ENCODE measurements at regions not wholly inside any gene's neighbourhood (a gene's known extent, or its start where the extent isn't known, plus 50 kb on each side); places are given as distances from the start of the nearest gene placed in this dataset.

DNA sequence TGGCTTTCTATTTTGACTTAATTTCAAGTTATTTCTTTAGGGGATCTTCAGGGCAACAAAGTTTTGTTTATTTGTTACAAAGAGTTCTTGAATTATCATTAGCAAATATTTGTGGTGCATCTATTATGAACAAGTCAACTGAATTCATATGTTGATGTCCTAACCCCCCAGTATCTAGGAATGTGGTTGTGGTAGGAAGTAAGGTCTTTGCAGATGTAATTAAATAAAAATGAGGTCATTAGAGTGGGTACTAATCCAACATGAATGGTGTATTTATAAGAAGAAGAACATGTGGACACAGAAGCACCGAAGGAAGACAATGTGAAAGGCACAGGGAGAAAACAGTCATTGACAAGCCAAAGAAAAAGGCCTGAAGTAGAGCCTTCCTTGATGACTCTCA lies 474.0 kb upstream of the DAB2 start:
- ChIA-PET POLR2A (no interaction called here), CTCF (no interaction called here)
- Histone ChIP-seq H3K36me3 (ENCODE audit: control insufficient read depth in 4 of 4, insufficient read depth in 4 of 4, low read length in 3 of 4) (no peaks in the 10 kb centered on the region), H3K4me3 (ENCODE audit: control insufficient read depth in 1 of 7, extremely low read depth in 1 of 7, insufficient read depth in 4 of 7, low read depth in 2 of 7, low read length in 6 of 7) (no peak overlapping the region), H3K27me3 (replicated peaks in 2 of 5; ENCODE audit: control insufficient read depth in 4 of 5, insufficient read depth in 5 of 5, low read length in 4 of 5) (no peaks in the 10 kb centered on the region), H3K4me1 (ENCODE audit: control extremely low read depth in 1 of 4, control insufficient read depth in 4 of 4, insufficient read depth in 4 of 4, low read length in 3 of 4) (no peaks in the 10 kb centered on the region), H3K9me3 (ENCODE audit: control extremely low read depth in 1 of 5, control insufficient read depth in 4 of 5, insufficient read depth in 2 of 5, low read depth in 1 of 5, low read length in 4 of 5) (no peaks in the 10 kb centered on the region), H3K27ac (ENCODE audit: insufficient read depth in 1 of 2, low read depth in 1 of 2, low read length in 2 of 2, poor library complexity in 1 of 2, severe bottlenecking in 2 of 2) (no peak overlapping the region)
- WGBS (ENCODE audit: insufficient coverage): 90% methylated on average over 1 of the region's 1 CpG
- no peak for DNase-seq

DNA sequence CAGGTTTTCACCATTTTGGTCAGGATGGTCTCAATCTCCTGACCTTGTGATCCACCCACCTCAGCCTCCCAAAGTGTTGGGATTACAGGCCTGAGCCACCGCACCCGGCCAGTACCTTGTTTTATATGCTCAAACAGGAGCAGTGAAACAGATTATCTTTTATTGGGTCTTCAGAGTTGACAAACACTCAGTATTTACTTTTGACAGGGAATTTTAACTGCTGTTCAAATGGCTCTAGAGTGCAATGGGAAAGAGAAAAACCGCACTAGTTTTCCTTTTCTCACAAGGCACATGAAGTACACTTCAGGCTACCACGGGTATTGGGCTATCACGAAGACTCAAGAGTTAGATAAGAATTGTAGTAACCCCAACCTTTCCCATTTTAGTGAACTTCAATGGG lies 471.9 kb upstream of the DAB2 start:
- Histone ChIP-seq H3K27ac (ENCODE audit: insufficient read depth in 1 of 2, low read depth in 1 of 2, low read length in 2 of 2, poor library complexity in 1 of 2, severe bottlenecking in 2 of 2) (no peak overlapping the region), H3K4me3 (ENCODE audit: control insufficient read depth in 1 of 7, extremely low read depth in 1 of 7, insufficient read depth in 4 of 7, low read depth in 2 of 7, low read length in 6 of 7) (no peak overlapping the region), H3K9me3 (ENCODE audit: control extremely low read depth in 1 of 5, control insufficient read depth in 4 of 5, insufficient read depth in 2 of 5, low read depth in 1 of 5, low read length in 4 of 5) (no peaks in the 10 kb centered on the region), H3K4me1 (ENCODE audit: control extremely low read depth in 1 of 4, control insufficient read depth in 4 of 4, insufficient read depth in 4 of 4, low read length in 3 of 4) (no peaks in the 10 kb centered on the region), H3K36me3 (ENCODE audit: control insufficient read depth in 4 of 4, insufficient read depth in 4 of 4, low read length in 3 of 4) (no peaks in the 10 kb centered on the region), H3K27me3 (replicated peaks in 2 of 5; ENCODE audit: control insufficient read depth in 4 of 5, insufficient read depth in 5 of 5, low read length in 4 of 5) (no peaks in the 10 kb centered on the region)
- DNase-seq: no peak
- POLR2A ChIA-PET: interaction anchor here (0.5 kb wide), 1 partner anchor 173 kb away, joined by 3 read pairs; no protein-coding TSS in a partner anchor
- WGBS (ENCODE audit: insufficient coverage): 80% methylated on average over 1 of the region's 5 CpGs
- CTCF ChIA-PET: no interaction called here

DNA sequence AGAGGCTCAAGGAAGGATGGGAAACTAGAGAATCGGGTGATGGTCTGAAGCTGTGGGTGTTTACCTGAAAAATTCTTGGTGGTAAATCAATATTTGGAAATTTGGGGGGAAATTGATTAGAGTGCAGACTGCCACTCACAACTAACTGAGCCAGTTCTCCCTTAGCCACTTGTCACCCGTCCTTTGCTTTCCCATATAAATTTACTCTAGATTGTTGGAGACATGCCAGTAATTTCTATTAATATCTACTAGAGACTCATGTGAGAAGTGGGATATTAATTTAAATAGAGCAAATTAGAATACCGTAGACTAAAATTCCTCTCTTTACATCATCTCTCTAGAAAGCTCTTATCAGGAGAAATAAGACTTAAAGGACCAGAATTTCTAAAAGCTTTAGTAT lies 471.3 kb upstream of the DAB2 start:
- ChIA-PET POLR2A (interaction anchor here (0.5 kb wide), 1 partner anchor 172 kb away, joined by 3 read pairs; no protein-coding TSS in a partner anchor), CTCF (no interaction called here)
- Histone ChIP-seq H3K9me3 (ENCODE audit: control extremely low read depth in 1 of 5, control insufficient read depth in 4 of 5, insufficient read depth in 2 of 5, low read depth in 1 of 5, low read length in 4 of 5) (no peaks in the 10 kb centered on the region), H3K27ac (ENCODE audit: insufficient read depth in 1 of 2, low read depth in 1 of 2, low read length in 2 of 2, poor library complexity in 1 of 2, severe bottlenecking in 2 of 2) (no peak overlapping the region), H3K4me1 (ENCODE audit: control extremely low read depth in 1 of 4, control insufficient read depth in 4 of 4, insufficient read depth in 4 of 4, low read length in 3 of 4) (no peaks in the 10 kb centered on the region), H3K36me3 (ENCODE audit: control insufficient read depth in 4 of 4, insufficient read depth in 4 of 4, low read length in 3 of 4) (no peaks in the 10 kb centered on the region), H3K4me3 (ENCODE audit: control insufficient read depth in 1 of 7, extremely low read depth in 1 of 7, insufficient read depth in 4 of 7, low read depth in 2 of 7, low read length in 6 of 7) (no peak overlapping the region), H3K27me3 (replicated peaks in 2 of 5; ENCODE audit: control insufficient read depth in 4 of 5, insufficient read depth in 5 of 5, low read length in 4 of 5) (no peaks in the 10 kb centered on the region)
- 100% methylated on average over 1 of the region's 3 CpGs for WGBS (ENCODE audit: insufficient coverage)
- DNase-seq: no peak

DNA sequence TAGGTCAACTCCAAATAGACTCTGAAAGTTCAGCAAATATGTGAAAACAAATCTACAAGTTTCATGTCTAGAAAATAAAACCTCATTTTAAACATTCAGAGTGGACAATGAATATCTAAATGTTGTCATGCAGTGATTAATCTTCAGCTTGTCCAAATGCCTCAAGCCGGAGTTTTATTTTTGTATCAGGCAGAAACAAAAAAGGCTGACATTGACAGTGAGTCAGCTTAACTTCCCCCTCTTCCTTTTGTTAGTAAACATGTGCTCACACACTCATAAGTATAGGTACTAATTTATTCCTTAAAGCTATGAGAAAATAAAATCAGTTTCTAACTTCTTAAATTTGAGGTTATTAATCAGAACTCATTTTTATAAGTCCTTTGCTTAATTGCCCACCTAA lies 467.9 kb upstream of the DAB2 start:
- POLR2A ChIA-PET: no interaction called here
- no peaks in the 10 kb centered on the region for H3K27me3 ChIP-seq (replicated peaks in 2 of 5; ENCODE audit: control insufficient read depth in 4 of 5, insufficient read depth in 5 of 5, low read length in 4 of 5)
- no peak overlapping the region for H3K27ac ChIP-seq (ENCODE audit: insufficient read depth in 1 of 2, low read depth in 1 of 2, low read length in 2 of 2, poor library complexity in 1 of 2, severe bottlenecking in 2 of 2)
- 100% methylated on average over 1 of the region's 1 CpG for WGBS (ENCODE audit: insufficient coverage)
- CTCF ChIA-PET: no interaction called here
- DNase-seq: no peak
- H3K36me3 ChIP-seq (ENCODE audit: control insufficient read depth in 4 of 4, insufficient read depth in 4 of 4, low read length in 3 of 4): no peaks in the 10 kb centered on the region
- no peaks in the 10 kb centered on the region for H3K9me3 ChIP-seq (ENCODE audit: control extremely low read depth in 1 of 5, control insufficient read depth in 4 of 5, insufficient read depth in 2 of 5, low read depth in 1 of 5, low read length in 4 of 5)
- H3K4me1 ChIP-seq (ENCODE audit: control extremely low read depth in 1 of 4, control insufficient read depth in 4 of 4, insufficient read depth in 4 of 4, low read length in 3 of 4): no peaks in the 10 kb centered on the region
- H3K4me3 ChIP-seq (ENCODE audit: control insufficient read depth in 1 of 7, extremely low read depth in 1 of 7, insufficient read depth in 4 of 7, low read depth in 2 of 7, low read length in 6 of 7): no peak overlapping the region

DNA sequence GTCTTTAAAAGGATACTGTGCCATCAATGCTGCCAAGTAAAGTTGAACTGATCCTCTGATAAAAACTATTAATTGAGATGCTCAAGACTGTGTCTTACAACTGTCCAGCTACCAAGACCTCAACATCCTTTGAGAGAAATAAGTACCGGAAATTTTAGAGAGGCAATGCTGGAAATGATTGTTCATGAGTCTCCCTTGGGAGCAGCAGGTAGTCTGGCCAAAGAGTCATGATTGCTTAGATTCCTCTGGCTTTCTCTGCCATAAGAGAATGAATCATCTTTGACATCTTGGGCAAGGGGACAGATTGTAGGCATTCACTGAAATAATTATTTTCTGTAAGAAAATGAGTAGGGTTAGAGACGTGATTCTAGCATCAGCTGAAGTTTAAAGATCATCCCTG lies 466.6 kb upstream of the DAB2 start:
- POLR2A ChIA-PET: no interaction called here
- H3K27ac ChIP-seq (ENCODE audit: insufficient read depth in 1 of 2, low read depth in 1 of 2, low read length in 2 of 2, poor library complexity in 1 of 2, severe bottlenecking in 2 of 2): no peak overlapping the region
- no peak for DNase-seq
- H3K9me3 ChIP-seq (ENCODE audit: control extremely low read depth in 1 of 5, control insufficient read depth in 4 of 5, insufficient read depth in 2 of 5, low read depth in 1 of 5, low read length in 4 of 5): no peaks in the 10 kb centered on the region
- CTCF ChIA-PET: no interaction called here
- no peaks in the 10 kb centered on the region for H3K27me3 ChIP-seq (replicated peaks in 2 of 5; ENCODE audit: control insufficient read depth in 4 of 5, insufficient read depth in 5 of 5, low read length in 4 of 5)
- no peaks in the 10 kb centered on the region for H3K36me3 ChIP-seq (ENCODE audit: control insufficient read depth in 4 of 4, insufficient read depth in 4 of 4, low read length in 3 of 4)
- no peaks in the 10 kb centered on the region for H3K4me1 ChIP-seq (ENCODE audit: control extremely low read depth in 1 of 4, control insufficient read depth in 4 of 4, insufficient read depth in 4 of 4, low read length in 3 of 4)
- 100% methylated on average over 1 of the region's 2 CpGs for WGBS (ENCODE audit: insufficient coverage)
- no peak overlapping the region for H3K4me3 ChIP-seq (ENCODE audit: control insufficient read depth in 1 of 7, extremely low read depth in 1 of 7, insufficient read depth in 4 of 7, low read depth in 2 of 7, low read length in 6 of 7)

DNA sequence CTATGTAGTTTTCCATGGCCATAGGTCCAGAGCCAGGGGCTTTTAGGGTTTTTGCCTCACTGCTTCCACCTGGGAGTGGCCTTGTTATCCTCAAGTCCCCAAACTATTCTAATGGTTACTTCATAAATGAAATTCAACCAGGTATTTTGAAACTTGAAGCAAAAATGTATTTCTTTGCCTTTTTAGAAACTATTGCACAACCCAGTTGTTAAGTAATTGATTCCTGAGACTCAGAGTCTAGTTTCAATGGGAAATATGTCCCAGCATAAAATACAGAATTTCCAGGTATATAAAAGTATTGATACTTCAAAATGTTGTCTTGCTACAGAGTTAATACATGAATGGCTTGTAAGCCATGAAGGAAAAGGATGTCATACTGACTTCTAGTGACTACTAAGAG lies 456.2 kb upstream of the DAB2 start:
- CTCF ChIA-PET: no interaction called here
- no peak overlapping the region for H3K27ac ChIP-seq (ENCODE audit: insufficient read depth in 1 of 2, low read depth in 1 of 2, low read length in 2 of 2, poor library complexity in 1 of 2, severe bottlenecking in 2 of 2)
- no peaks in the 10 kb centered on the region for H3K4me1 ChIP-seq (ENCODE audit: control extremely low read depth in 1 of 4, control insufficient read depth in 4 of 4, insufficient read depth in 4 of 4, low read length in 3 of 4)
- no peak overlapping the region for H3K4me3 ChIP-seq (ENCODE audit: control insufficient read depth in 1 of 7, extremely low read depth in 1 of 7, insufficient read depth in 4 of 7, low read depth in 2 of 7, low read length in 6 of 7)
- peaks cover 0 to 2% (median 0%) of the 10 kb centered on the region in 5 experiments for H3K27me3 ChIP-seq (replicated peaks in 2 of 5; ENCODE audit: control insufficient read depth in 4 of 5, insufficient read depth in 5 of 5, low read length in 4 of 5)
- POLR2A ChIA-PET: no interaction called here
- DNase-seq: no peak
- no peaks in the 10 kb centered on the region for H3K36me3 ChIP-seq (ENCODE audit: control insufficient read depth in 4 of 4, insufficient read depth in 4 of 4, low read length in 3 of 4)
- no peaks in the 10 kb centered on the region for H3K9me3 ChIP-seq (ENCODE audit: control extremely low read depth in 1 of 5, control insufficient read depth in 4 of 5, insufficient read depth in 2 of 5, low read depth in 1 of 5, low read length in 4 of 5)

DNA sequence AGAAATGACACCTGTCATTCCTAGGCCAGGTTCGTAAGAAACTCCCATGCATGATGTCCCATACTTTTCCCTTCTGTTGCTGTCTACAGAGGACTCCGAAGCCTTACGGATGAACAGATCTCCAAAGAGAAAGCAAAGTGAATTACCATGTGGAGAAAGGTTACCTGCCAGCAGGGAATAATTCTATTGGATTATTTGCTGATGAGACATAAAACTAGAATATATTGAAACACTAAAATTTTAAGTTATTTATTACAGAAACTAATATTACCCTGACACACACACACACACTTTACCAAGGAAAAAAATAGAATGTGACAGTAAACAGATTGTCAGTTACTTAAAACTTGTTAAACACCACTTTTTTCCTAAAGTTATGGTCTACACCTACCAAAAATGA lies 452.7 kb upstream of the DAB2 start:
- no peaks in the 10 kb centered on the region for H3K36me3 ChIP-seq (ENCODE audit: control insufficient read depth in 4 of 4, insufficient read depth in 4 of 4, low read length in 3 of 4)
- H3K9me3 ChIP-seq (ENCODE audit: control extremely low read depth in 1 of 5, control insufficient read depth in 4 of 5, insufficient read depth in 2 of 5, low read depth in 1 of 5, low read length in 4 of 5): no peaks in the 10 kb centered on the region
- no peak overlapping the region for H3K4me3 ChIP-seq (ENCODE audit: control insufficient read depth in 1 of 7, extremely low read depth in 1 of 7, insufficient read depth in 4 of 7, low read depth in 2 of 7, low read length in 6 of 7)
- 100% methylated on average over 2 of the region's 3 CpGs for WGBS (ENCODE audit: insufficient coverage)
- no peak overlapping the region for H3K27ac ChIP-seq (ENCODE audit: insufficient read depth in 1 of 2, low read depth in 1 of 2, low read length in 2 of 2, poor library complexity in 1 of 2, severe bottlenecking in 2 of 2)
- no peaks in the 10 kb centered on the region for H3K4me1 ChIP-seq (ENCODE audit: control extremely low read depth in 1 of 4, control insufficient read depth in 4 of 4, insufficient read depth in 4 of 4, low read length in 3 of 4)
- ChIA-PET CTCF (no interaction called here), POLR2A (no interaction called here)
- no peaks in the 10 kb centered on the region for H3K27me3 ChIP-seq (replicated peaks in 2 of 5; ENCODE audit: control insufficient read depth in 4 of 5, insufficient read depth in 5 of 5, low read length in 4 of 5)
- DNase-seq: no peak

DNA sequence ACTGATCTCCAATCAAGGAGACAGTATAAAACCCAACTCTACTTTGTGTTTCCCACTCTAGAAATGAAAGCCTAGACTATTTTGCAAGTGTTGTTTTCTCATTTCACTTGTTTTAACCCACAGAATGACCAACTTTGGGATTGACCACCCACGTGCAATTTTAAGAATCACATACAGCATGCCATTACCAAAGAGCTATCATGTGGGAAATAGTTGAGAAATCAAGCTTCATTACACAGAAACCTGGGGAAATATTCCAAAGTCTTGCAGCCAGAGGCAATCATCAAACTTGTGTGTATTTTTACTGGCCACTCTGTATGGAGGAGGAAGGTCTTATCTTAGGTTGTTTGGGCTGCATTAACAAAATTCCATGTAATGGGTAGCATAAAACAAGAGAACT lies 451.4 kb upstream of the DAB2 start:
- CTCF ChIA-PET: no interaction called here
- Histone ChIP-seq H3K27ac (ENCODE audit: insufficient read depth in 1 of 2, low read depth in 1 of 2, low read length in 2 of 2, poor library complexity in 1 of 2, severe bottlenecking in 2 of 2) (no peak overlapping the region), H3K27me3 (replicated peaks in 2 of 5; ENCODE audit: control insufficient read depth in 4 of 5, insufficient read depth in 5 of 5, low read length in 4 of 5) (no peaks in the 10 kb centered on the region), H3K36me3 (ENCODE audit: control insufficient read depth in 4 of 4, insufficient read depth in 4 of 4, low read length in 3 of 4) (no peaks in the 10 kb centered on the region), H3K4me3 (ENCODE audit: control insufficient read depth in 1 of 7, extremely low read depth in 1 of 7, insufficient read depth in 4 of 7, low read depth in 2 of 7, low read length in 6 of 7) (no peak overlapping the region), H3K4me1 (ENCODE audit: control extremely low read depth in 1 of 4, control insufficient read depth in 4 of 4, insufficient read depth in 4 of 4, low read length in 3 of 4) (no peaks in the 10 kb centered on the region), H3K9me3 (ENCODE audit: control extremely low read depth in 1 of 5, control insufficient read depth in 4 of 5, insufficient read depth in 2 of 5, low read depth in 1 of 5, low read length in 4 of 5) (no peaks in the 10 kb centered on the region)
- POLR2A ChIA-PET: no interaction called here
- DNase-seq: no peak
- WGBS (ENCODE audit: insufficient coverage): no CpG with 5 or more reads among the region's 1 CpG

Measured in common myeloid progenitor, CD34-positive (primary cell).